ENCODE measurements at regions not wholly inside any gene's neighbourhood (a gene's known extent, or its start where the extent isn't known, plus 50 kb on each side); places are given as distances from the start of the nearest gene placed in this dataset.

GRCh38 chr9:119588874-119589744, 219.9 kb upstream of the BRINP1 start:
- Histone ChIP-seq H3K79me2 (ENCODE audit: control insufficient read depth, low read length) (no peaks in the 10 kb centered on the region), H3K27ac (ENCODE audit: low read depth, low read length) (no peak overlapping the region), H3K36me3 (ENCODE audit: control insufficient read depth, low read length) (no peaks in the 10 kb centered on the region), H3K9me2 (replicated peaks; ENCODE audit: control insufficient read depth, low read length) (no peaks in the 10 kb centered on the region), H3F3A (ENCODE audit: control insufficient read depth, insufficient read depth) (no peaks in the 10 kb centered on the region), H3K4me1 (ENCODE audit: control insufficient read depth, low read length) (no peaks in the 10 kb centered on the region), H4K20me1 (ENCODE audit: control insufficient read depth, insufficient read depth, low read depth, low read length) (no peaks in the 10 kb centered on the region), H3K4me2 (ENCODE audit: low read length) (no peak overlapping the region), H3K9me3 (ENCODE audit: control insufficient read depth, insufficient read depth, low read length) (no peaks in the 10 kb centered on the region), H3K27me3 (ENCODE audit: control insufficient read depth, low read length) (no peaks in the 10 kb centered on the region), H3K4me3 (ENCODE audit: low read length) (no peak overlapping the region)
- TF ChIP-seq, protein P1, sequence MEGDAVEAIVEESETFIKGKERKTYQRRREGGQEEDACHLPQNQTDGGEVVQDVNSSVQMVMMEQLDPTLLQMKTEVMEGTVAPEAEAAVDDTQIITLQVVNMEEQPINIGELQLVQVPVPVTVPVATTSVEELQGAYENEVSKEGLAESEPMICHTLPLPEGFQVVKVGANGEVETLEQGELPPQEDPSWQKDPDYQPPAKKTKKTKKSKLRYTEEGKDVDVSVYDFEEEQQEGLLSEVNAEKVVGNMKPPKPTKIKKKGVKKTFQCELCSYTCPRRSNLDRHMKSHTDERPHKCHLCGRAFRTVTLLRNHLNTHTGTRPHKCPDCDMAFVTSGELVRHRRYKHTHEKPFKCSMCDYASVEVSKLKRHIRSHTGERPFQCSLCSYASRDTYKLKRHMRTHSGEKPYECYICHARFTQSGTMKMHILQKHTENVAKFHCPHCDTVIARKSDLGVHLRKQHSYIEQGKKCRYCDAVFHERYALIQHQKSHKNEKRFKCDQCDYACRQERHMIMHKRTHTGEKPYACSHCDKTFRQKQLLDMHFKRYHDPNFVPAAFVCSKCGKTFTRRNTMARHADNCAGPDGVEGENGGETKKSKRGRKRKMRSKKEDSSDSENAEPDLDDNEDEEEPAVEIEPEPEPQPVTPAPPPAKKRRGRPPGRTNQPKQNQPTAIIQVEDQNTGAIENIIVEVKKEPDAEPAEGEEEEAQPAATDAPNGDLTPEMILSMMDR (IDR thresholded peaks at IDR 0.05; ENCODE audit: low read depth, low read length, poor library complexity, severe bottlenecking), result no peak
- TF ChIP-seq EZH2phosphoT487 (IDR thresholded peaks at IDR 0.05; ENCODE audit: borderline replicate concordance, low read length), result no peak

GRCh38 chr9:119577881-119578280, 208.6 kb upstream of the BRINP1 start:
- Histone ChIP-seq H3K27ac (ENCODE audit: low read depth, low read length) (no peak overlapping the region), H3K4me2 (ENCODE audit: low read length) (no peak overlapping the region), H3K4me3 (ENCODE audit: low read length) (no peak overlapping the region), H3F3A (ENCODE audit: control insufficient read depth, insufficient read depth) (no peaks in the 10 kb centered on the region), H3K27me3 (ENCODE audit: control insufficient read depth, low read length) (no peaks in the 10 kb centered on the region), H3K9me2 (replicated peaks; ENCODE audit: control insufficient read depth, low read length) (no peaks in the 10 kb centered on the region), H4K20me1 (ENCODE audit: control insufficient read depth, insufficient read depth, low read depth, low read length) (no peaks in the 10 kb centered on the region), H3K4me1 (ENCODE audit: control insufficient read depth, low read length) (no peaks in the 10 kb centered on the region), H3K36me3 (ENCODE audit: control insufficient read depth, low read length) (no peaks in the 10 kb centered on the region), H3K9me3 (ENCODE audit: control insufficient read depth, insufficient read depth, low read length) (no peaks in the 10 kb centered on the region), H3K79me2 (ENCODE audit: control insufficient read depth, low read length) (no peaks in the 10 kb centered on the region)
- TF ChIP-seq, protein P1 (IDR thresholded peaks at IDR 0.05; ENCODE audit: low read depth, low read length, poor library complexity, severe bottlenecking), result no peak
- no peak for TF ChIP-seq EZH2phosphoT487 (IDR thresholded peaks at IDR 0.05; ENCODE audit: borderline replicate concordance, low read length)

- Histone ChIP-seq H3K9me2 (replicated peaks; ENCODE audit: control insufficient read depth, low read length) (no peaks in the 10 kb centered on the region), H3K79me2 (ENCODE audit: control insufficient read depth, low read length) (no peaks in the 10 kb centered on the region), H4K20me1 (ENCODE audit: control insufficient read depth, insufficient read depth, low read depth, low read length) (no peaks in the 10 kb centered on the region), H3K4me1 (ENCODE audit: control insufficient read depth, low read length) (peaks cover 8% of the 10 kb centered on the region), H3K4me3 (ENCODE audit: low read length) (no peak overlapping the region), H3K4me2 (ENCODE audit: low read length) (no peak overlapping the region), H3K27me3 (ENCODE audit: control insufficient read depth, low read length) (peaks cover 10% of the 10 kb centered on the region), H3K9me3 (ENCODE audit: control insufficient read depth, insufficient read depth, low read length) (no peaks in the 10 kb centered on the region), H3K27ac (ENCODE audit: low read depth, low read length) (no peak overlapping the region), H3F3A (ENCODE audit: control insufficient read depth, insufficient read depth) (no peaks in the 10 kb centered on the region), H3K36me3 (ENCODE audit: control insufficient read depth, low read length) (no peaks in the 10 kb centered on the region)
- TF ChIP-seq, protein P1 (IDR thresholded peaks at IDR 0.05; ENCODE audit: low read depth, low read length, poor library complexity, severe bottlenecking), result no peak
- no peak for TF ChIP-seq EZH2phosphoT487 (IDR thresholded peaks at IDR 0.05; ENCODE audit: borderline replicate concordance, low read length)
Observed at GRCh38 chr9:119559986-119560385, 190.8 kb upstream of the BRINP1 start.

Measured in DOHH2 (cell line).